OCI-M2 (cell line): ENCODE measurements at regions not wholly inside any gene's neighbourhood (a gene's known extent, or its start where the extent isn't known, plus 50 kb on each side); places are given as distances from the start of the nearest gene placed in this dataset.
"Not testable (repeated sequence)": the region's sequence is repeated elsewhere in the genome, so short reads cannot be mapped to it uniquely, and the experiment has no call there.

Experiments used
- DNase-seq: peaks from one replicate; lab custom pipeline; 2025; ENCODE audit not compliant: unreplicated experiment; lab: John Stamatoyannopoulos, UW

GRCh38 chr12:84075991-84076390, 836.6 kb downstream of the SLC6A15 start:
- no peak for DNase-seq

GRCh38 chr12:84073401-84073800, 839.2 kb downstream of the SLC6A15 start:
- no peak for DNase-seq

GRCh38 chr12:84072961-84073360, 839.6 kb downstream of the SLC6A15 start:
- no peak for DNase-seq

GRCh38 chr12:84070292-84070691, 842.3 kb downstream of the SLC6A15 start:
- no peak for DNase-seq

- DNase-seq = no peak
Measured at GRCh38 chr12:84069699-84070098, 842.9 kb downstream of the SLC6A15 start.

GRCh38 chr12:84069198-84069597, 843.4 kb downstream of the SLC6A15 start:
- no peak for DNase-seq

GRCh38 chr12:84058136-84058535, 854.5 kb downstream of the SLC6A15 start:
- DNase-seq = no peak

- no peak for DNase-seq
Measured at GRCh38 chr12:84054811-84055210, 857.8 kb downstream of the SLC6A15 start.

- no peak for DNase-seq
Measured at GRCh38 chr12:84047881-84048280, 864.7 kb downstream of the SLC6A15 start.

- no peak for DNase-seq
Measured at GRCh38 chr12:84046859-84047258, 865.7 kb downstream of the SLC6A15 start.

- no peak for DNase-seq
Measured at GRCh38 chr12:84043355-84043754, 869.2 kb downstream of the SLC6A15 start.

- DNase-seq = no peak
Measured at GRCh38 chr12:84038242-84038641, 874.4 kb downstream of the SLC6A15 start.

- DNase-seq = no peak
Measured at GRCh38 chr12:84036912-84037311, 875.7 kb downstream of the SLC6A15 start.

- DNase-seq = no peak
Measured at GRCh38 chr12:84035766-84036165, 876.8 kb downstream of the SLC6A15 start.

- no peak for DNase-seq
Measured at GRCh38 chr12:84034871-84035270, 877.7 kb downstream of the SLC6A15 start.

GRCh38 chr12:84033162-84033561, 879.4 kb downstream of the SLC6A15 start:
- DNase-seq = no peak

- not testable (repeated sequence) for DNase-seq
Measured at GRCh38 chr12:84018556-84019179, 893.9 kb downstream of the SLC6A15 start.

- no peak for DNase-seq
Measured at GRCh38 chr12:84016956-84017355, 895.6 kb downstream of the SLC6A15 start.

GRCh38 chr12:83997423-83997822, 915.2 kb downstream of the SLC6A15 start:
- DNase-seq = no peak

GRCh38 chr12:83996671-83997070, 915.9 kb downstream of the SLC6A15 start:
- DNase-seq = no peak

GRCh38 chr12:83985084-83985483, 927.5 kb downstream of the SLC6A15 start:
- DNase-seq = no peak

- DNase-seq = no peak
Measured at GRCh38 chr12:83980398-83980797, 932.2 kb downstream of the SLC6A15 start.

GRCh38 chr12:83979785-83980184, 932.8 kb downstream of the SLC6A15 start:
- no peak for DNase-seq
